ENCODE measurements at regions not wholly inside any gene's neighbourhood (a gene's known extent, or its start where the extent isn't known, plus 50 kb on each side); places are given as distances from the start of the nearest gene placed in this dataset.
"Not testable (repeated sequence)": the region's sequence is repeated elsewhere in the genome, so short reads cannot be mapped to it uniquely, and the experiment has no call there.

DNA sequence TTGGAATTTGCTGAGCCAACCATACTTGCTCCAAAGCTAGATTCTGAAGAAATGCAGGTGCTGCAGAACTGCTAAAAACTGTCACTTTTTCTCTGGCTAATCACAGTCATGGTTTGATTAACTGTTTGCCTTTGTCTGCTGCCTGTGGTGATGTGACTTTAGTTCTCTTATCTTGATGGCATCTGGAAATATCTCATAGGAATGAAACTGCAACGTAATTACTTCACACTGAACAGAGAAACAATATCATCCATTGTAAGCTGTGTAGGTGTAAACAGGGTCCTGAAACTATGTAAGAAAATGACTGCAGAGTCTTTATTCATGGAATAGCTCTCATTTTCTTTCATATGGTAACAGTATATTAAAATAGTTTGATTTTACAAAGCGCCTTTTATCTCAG lies 721.9 kb upstream of the HS3ST5 start:
- TF ChIP-seq, protein P1, sequence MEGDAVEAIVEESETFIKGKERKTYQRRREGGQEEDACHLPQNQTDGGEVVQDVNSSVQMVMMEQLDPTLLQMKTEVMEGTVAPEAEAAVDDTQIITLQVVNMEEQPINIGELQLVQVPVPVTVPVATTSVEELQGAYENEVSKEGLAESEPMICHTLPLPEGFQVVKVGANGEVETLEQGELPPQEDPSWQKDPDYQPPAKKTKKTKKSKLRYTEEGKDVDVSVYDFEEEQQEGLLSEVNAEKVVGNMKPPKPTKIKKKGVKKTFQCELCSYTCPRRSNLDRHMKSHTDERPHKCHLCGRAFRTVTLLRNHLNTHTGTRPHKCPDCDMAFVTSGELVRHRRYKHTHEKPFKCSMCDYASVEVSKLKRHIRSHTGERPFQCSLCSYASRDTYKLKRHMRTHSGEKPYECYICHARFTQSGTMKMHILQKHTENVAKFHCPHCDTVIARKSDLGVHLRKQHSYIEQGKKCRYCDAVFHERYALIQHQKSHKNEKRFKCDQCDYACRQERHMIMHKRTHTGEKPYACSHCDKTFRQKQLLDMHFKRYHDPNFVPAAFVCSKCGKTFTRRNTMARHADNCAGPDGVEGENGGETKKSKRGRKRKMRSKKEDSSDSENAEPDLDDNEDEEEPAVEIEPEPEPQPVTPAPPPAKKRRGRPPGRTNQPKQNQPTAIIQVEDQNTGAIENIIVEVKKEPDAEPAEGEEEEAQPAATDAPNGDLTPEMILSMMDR (IDR thresholded peaks at IDR 0.05; ENCODE audit: low read depth, low read length) = no peak
- no peak overlapping the region for H3K4me3 ChIP-seq (ENCODE audit: low read depth, low read length)

DNA sequence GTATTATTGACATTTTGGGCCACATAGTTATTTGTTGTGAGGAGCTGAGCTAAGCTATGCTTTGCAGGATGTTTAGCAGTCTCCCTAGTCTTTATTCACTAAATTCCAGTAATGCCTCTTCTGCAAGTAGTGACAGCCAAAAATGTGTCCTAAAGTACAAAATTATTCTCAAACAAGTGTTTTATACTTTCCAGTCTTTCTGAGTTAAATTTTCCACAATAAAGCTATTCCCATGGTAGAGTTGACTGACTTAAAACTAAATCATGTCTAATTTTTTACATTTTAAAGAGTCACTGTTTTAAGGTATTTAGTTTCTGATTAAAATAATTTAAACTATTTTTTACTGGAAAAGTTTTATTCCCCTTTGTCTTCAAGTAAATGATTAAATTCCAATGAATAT lies 717.8 kb upstream of the HS3ST5 start:
- no peak overlapping the region for H3K4me3 ChIP-seq (ENCODE audit: low read depth, low read length)
- TF ChIP-seq, protein P1 (IDR thresholded peaks at IDR 0.05; ENCODE audit: low read depth, low read length) = no peak

DNA sequence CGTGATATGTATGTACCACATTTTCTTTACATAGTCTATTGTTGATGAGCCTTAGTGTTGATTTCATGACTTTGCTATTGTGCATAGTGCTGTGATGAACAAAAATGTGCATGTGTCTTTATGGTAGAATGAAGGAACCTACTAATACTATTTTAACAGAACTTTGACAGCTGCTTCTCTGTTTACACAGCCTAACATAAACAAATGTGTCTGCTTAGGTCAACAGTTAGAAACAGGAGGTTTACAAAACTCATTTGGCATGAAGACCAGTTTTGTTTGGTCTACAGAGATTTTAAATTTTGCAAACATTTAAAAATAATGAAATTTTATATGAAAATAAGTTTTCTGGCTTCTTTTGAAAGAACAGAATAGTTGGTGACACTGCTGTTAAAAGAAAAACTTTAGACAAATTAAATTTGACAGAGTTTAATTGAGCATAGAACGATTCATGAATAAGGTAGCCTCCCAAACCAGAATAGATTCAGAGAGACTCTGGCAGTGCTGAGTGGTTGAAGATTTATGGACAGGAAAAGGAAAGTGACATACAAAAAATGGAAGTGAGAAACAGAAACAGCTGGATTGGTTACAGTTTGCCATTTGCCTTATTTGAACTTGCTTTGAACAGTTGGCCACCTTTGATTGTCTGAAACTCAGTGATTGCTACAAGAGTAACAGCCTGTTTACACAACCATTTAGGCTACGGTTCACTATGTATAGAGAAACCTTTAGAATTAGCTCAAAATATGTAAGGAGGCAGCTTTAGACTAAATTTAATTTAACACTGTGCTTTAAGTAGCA lies 715.8 kb upstream of the HS3ST5 start:
- TF ChIP-seq, protein P1 (IDR thresholded peaks at IDR 0.05; ENCODE audit: low read depth, low read length) = no peak
- H3K4me3 ChIP-seq (ENCODE audit: low read depth, low read length) = no peak overlapping the region

DNA sequence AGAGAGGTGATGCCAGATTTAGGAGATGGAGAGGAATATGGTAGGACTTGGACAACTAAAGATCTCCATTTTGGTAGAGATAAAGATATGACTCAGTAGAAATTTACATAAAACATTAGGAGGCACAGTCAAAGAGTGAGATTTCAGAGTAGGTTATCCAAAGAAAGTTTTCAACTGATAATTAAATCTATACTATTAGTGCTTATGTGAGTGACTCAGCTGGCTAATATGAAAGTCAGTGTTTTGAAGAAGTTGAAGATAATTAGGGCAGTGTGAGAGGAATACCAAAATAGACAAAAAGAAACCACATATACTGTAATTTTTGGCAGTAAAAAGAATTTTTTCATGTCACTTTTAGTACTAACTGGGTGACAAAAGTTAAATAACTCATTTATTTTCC lies 712.8 kb upstream of the HS3ST5 start:
- TF ChIP-seq, protein P1 (IDR thresholded peaks at IDR 0.05; ENCODE audit: low read depth, low read length) = no peak
- H3K4me3 ChIP-seq (ENCODE audit: low read depth, low read length) = no peak overlapping the region

DNA sequence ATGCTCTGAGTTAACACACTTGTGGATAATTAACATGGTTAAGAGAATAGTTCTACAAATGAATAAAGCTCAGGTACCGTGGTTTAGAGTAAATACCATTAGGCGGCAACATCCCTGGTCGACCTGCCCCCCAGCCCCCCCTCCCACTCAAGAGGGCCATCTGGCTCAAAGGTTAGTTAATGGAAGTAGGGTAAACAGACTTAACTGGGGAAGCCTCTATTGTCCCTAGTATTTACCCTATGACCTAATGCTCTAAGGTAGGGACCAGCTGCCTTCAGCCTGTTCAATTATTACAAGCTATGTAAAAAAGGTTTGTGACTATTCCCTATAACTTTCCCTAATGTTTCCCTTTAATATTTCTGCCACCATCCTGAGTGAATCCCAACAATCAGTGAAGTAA lies 711.4 kb upstream of the HS3ST5 start:
- H3K4me3 ChIP-seq (ENCODE audit: low read depth, low read length) = not testable (repeated sequence)

DNA sequence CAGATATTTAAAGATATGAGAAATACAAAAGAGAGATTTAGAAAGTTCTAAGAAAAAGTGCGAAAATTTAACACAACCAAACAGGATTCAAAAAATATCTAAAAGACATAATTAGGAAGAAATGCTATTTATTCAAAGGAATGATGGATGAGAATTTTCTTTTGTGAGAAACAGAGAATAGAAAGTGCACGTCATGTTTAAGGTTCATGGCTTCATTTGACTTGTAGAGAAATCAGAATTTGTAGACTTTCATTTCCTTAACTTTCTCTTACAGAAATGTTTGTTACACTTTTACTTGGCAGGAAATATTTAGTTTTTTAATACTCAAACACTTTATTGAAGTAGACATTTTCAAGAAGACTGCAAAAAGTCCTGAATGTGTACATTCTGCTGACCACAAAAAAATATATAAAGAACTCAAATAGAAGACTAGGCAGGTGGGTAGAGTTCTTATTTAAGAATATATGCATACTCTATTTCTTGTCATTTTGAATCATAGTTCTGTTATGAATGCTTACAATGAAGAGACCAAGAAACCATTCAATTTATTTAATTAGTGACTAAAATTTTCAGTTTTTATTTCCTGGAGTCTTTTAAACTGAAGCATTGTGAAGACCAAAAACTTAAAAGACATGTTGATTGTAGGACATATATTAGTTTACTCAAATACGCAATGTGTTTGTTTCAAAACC lies 710.5 kb upstream of the HS3ST5 start:
- no peak overlapping the region for H3K4me3 ChIP-seq (ENCODE audit: low read depth, low read length)
- TF ChIP-seq, protein P1 (IDR thresholded peaks at IDR 0.05; ENCODE audit: low read depth, low read length) = no peak

DNA sequence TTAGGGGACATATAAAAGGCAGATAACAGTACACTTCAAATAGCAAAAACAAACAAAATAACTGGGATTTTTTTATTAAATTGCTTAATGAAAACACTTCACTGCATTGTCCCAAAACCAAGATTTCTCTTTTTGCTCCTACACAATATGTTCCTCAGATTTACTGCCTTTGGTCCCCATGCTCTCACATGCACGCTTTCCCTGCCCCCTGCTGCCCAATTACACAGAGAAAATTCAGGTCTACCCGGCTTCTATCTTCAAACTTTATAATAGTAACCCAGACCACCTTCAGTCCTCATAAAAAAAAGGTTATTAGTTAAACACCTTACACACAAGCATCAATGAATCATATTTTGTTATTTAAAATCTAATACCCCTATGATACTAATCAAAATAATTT lies 673.8 kb upstream of the HS3ST5 start:
- no peak overlapping the region for H3K4me3 ChIP-seq (ENCODE audit: low read depth, low read length)
- TF ChIP-seq, protein P1 (IDR thresholded peaks at IDR 0.05; ENCODE audit: low read depth, low read length) = no peak

Measured in WI38 (cell line).